NCI-H128 (cell line): ENCODE measurements at regions not wholly inside any gene's neighbourhood (a gene's known extent, or its start where the extent isn't known, plus 50 kb on each side); places are given as distances from the start of the nearest gene placed in this dataset.

Source experiments
- DNase-seq: peaks from one replicate; lab custom pipeline; 2025; ENCODE audit not compliant: unreplicated experiment; lab: John Stamatoyannopoulos, UW

DNA sequence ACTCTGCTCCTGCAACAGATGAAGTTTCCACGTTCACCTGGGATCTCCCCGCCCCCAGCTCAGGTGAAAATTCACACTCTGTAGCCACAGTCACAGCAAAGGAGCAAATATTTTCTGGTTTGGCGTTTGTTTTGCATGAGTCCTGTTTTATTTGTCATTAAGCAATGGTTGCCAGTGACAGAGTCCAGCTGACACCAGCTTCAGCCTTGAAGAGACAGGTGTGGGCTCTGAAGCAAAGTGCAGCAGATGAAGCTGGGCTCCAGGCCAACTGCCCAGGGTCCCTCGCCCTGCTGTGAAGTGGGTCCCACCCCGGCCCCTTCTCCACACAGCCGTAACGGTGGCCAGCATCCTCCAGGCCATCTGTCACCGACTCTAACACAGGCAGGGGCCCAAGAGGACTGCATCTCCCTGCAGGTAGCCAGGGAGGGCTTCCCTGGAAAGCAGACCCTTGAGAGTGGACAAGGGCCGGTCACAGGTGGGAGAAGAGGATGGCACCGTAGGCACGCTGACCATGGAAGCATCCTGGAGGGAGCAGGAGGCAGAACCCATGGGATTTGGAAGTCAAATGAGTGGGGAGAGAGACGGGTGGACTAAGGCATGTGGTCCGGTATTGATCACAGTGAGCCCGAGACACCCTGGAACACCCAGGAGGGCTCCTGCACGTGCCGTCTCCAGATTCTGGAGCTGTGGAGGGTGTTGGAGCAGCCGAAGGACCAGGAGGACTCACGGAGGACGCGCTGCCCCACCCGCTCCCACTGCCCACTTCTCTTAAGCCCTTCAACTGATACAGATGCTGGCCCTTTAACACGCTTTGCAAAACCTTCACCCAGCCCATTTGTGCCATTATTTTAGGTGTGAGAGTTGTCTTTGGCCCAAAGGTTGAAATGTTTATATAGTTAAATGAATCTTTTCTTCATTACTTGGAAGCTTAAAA lies 294.5 kb downstream of the BRD1 start:
- no peak for DNase-seq

DNA sequence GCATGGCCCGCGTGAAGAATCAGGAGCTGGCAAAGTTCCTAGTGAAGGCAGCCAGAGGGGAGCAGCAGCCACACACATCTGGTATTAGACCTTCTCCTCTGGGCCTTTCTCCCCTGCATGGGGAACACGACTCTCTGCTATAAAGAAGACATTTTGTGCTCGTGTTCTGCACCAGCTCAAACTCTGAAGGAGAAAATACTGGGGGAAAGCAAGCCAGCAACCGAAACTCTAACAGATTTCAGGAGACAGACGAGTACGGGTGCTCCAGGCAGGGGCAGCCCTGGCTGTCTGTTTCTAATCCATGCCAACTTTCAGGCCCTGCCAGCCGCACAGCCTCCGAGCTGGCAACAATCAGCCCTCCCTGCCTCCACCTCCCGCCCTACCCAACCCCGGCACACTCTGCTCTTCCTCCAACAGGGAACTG lies 296.3 kb downstream of the BRD1 start:
- DNase-seq: no peak

DNA sequence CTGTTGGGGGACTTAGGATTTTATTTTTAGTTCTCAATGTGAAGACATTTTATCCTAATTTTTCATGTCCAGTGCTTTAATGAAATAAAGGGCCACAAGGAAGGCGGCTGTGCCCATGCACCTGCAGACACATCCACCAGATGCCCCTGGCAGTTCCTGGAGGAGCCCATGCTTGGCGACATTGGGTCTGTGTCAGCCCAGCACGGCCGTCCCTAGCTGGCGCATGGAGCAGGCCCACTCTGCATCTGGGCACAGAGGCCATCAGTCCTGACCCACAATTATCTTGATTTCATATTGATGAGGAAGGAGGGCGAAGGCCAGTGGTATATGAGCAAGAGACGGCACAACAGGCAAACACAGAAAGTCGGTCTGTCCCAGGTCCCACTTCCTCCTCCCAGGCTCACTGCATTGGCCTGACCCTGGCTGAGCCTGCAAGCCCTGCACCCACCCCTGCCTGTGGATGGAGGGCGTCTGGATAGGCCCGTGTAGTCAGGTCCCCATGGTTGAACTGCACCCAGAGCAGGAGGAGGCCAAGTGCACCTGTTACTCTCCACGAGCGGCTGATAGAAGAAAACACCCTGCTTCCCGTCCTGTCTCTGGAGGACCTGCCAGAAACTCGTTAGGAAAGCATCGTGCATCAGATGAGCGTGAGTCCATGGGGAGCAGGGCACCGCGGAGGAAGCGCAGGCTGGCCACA lies 296.9 kb downstream of the BRD1 start:
- DNase-seq: no peak

DNA sequence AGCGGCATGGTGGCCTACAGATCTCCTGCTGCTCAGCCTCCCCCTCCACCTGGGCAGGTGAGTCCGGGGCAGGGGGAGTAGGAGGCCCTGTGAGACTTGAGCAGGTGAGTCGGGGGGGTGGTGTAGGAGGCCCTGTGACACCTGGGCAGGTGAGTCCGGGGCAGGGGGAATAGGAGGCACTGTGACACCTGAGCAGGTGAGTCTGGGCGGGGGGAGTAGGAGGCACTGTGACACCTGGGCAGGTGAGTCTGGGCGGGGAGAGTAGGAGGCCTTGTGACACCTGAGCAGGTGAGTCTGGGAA lies 299.3 kb downstream of the BRD1 start:
- DNase-seq: no peak

DNA sequence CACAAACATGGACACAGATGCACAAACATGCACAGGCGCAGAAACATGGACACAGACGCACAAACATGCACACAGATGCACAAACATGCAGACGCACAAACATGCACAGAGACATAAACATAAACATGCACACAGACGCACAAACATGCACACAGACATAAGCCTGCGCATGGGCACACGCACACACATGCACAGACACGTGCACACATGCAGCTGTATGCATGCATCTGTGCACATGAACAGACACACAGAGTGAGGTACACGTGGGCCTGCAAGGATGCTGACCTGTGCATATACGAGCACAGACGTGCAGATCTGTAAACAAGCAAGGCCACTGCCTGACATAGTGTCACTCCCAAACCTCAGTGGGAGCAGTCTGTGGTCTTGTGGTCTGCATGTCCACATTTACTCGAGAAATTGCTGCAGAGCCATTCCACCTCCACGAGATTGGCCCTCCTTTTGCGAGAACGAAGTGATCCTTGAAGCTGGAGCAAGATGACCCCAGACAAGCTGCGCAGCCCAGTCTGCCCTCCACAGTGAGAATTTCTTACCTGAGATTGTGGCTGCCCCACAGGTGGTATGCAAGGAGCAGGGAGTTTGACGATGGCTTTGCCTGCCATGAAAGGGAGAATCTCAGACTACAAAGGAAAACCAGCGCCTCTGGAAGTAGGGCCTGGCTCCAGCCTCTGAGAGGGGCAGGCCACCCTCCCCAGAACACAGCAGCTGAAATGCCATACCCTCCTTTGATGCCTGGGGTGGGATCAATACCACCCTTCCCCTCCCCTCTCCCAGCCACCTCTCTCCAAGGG lies 299.9 kb downstream of the BRD1 start:
- DNase-seq: no peak

DNA sequence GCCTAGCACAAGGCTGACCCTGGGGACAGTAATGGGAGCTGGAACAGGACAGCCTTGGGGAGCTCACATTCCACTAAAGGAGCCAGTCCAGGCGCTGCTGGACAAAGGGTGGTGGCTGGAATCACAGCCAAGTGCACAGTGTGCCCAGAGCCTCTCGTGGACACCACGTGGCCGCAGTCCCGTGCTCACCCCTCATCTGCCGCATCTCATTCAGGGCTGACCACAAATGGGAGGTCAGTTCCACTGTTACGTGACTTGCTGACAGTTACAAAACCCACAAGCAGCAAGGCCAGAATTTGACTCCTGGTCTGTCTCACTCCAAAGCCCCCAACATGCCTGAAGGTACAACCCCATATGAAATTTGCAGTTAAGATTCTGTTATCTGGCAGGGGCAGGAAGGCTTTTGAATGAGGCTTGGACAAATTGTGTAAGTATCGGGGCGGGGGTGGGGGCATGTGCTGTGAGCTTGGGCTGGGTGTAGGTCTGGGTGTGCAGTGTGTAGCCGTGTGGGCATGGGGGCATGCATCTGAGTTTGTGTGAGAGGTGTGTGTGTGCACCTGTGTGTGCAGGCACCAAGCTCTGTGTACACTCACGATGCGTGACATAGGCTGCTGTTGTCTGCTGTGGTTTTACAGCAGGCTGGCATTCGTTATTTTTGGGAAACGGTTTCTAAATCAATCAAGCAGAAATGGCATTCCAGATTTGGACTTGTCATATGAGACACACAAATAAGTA lies 301.7 kb downstream of the BRD1 start:
- no peak for DNase-seq

DNA sequence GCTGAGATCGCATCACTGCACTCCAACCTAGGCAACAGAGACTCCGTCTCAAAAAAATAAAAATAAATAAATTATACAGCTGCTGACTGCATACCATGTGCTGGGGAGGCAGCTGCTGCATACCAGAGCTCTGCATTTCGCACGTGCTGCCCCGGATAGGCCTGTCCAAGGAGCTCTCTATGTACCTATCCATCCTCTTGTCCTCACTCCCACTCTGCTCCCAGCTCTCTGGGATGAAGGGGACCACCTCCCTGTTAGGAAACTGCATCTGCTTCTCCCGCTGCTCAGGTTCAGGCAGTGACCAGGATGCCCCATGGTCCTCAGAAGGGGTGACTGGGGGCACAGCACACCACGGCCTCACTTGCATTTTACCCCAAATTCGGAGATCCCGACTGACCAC lies 302.3 kb downstream of the BRD1 start:
- no peak for DNase-seq

DNA sequence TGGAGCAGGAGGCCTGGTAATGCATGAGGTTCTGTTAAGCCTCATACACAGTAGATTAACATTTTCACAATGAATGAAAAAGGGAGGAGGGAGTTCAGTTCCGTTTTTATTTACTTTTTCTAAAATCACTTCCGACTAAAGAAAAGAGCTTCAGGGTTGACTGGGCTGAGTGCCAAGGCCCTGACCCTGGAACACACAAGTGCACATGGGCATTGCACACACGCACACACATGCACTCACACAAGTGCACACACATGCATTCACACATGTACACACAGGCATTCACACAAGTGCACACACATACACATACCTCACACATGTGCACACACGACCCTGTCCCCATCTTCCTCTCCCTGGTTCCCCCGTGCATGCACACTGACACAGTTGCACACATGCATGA lies 303.3 kb downstream of the BRD1 start:
- no peak for DNase-seq

DNA sequence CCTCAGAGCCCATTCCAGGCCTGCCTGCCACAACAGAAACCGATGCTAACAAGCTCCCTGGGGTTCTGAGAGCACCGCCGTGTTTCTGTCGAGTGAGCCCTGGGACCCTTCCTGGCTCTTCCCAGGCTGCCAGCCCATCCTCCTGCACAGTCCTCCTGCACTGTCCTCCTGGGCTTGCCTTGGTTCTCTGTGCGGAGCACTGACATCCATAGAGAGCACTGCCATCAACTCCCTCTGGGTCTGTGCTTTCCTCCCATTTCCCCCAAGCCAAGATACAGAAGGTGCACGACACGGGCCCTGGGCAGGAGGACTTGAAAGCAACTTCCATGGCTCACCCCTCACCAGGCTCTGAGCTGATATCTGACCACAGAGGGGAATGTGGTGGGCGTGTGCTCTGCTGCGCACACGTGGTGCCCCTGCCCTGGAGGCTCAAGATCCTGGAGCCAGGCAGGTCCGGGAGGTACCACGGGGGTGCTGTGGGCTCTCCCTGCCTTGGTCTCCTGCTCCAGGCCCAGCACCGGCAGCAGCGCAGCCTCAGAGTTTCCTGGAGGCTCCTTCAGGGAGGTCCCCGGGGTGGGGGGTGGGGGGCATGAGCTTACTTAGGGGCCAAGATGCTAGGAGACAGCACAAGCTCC lies 304.2 kb downstream of the BRD1 start:
- no peak for DNase-seq

DNA sequence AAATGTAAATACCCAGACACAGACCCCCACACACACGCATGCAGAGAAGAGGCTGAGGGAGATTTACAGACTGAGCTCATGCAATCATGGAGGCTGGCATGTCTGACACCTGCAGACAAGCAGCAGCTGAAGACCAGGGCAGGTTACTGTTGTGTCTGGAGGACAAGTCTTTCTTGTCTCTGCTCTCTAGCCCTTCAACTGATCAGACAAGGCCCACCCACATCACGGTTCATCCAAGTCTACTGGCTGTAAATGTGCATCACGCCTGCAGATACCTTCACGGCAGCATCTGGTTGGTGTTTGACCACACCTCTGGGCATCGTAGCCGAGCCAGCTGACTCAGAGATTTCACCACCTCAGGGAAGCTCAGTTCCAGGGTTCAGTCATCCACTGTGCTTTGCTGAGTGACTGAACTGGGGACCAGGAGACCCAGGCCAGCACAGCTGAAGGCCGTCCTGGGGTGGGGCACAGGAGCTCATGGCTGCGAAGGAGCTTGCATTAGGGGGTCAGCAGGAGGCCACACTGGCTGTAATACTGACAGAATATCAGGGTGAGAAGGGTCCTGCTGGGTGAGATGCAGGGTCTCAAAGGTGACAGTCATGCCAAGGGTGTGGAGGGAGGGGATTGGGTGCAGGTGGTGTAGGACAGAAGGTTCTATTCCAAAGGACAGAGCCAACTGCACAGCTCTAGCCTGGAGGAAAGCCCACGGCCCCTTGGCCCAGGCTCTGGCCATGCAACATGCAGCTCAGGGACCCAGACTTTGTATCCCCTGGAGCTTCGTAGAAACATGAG lies 304.9 kb downstream of the BRD1 start:
- no peak for DNase-seq

DNA sequence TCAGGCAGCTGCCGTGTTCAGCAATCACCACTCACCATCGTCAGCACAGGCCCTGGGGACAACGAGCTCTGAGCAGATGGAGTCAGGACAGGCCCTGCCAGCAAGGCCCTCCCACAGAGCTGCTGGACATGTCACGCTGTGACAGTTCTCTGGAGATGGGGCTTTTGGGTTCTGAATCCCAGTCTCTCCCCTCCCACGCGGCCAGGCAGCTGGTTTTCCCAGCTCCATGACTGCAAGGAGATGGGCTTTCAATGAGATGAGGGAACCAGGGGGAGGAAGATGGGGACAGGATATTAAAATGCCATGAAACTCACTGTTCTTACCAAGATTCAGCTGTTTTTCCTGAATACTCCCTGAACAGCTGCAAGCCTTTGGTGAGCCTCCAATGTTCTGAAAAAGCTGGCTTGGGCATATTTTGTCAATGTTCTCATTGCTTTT lies 305.9 kb downstream of the BRD1 start:
- no peak for DNase-seq

DNA sequence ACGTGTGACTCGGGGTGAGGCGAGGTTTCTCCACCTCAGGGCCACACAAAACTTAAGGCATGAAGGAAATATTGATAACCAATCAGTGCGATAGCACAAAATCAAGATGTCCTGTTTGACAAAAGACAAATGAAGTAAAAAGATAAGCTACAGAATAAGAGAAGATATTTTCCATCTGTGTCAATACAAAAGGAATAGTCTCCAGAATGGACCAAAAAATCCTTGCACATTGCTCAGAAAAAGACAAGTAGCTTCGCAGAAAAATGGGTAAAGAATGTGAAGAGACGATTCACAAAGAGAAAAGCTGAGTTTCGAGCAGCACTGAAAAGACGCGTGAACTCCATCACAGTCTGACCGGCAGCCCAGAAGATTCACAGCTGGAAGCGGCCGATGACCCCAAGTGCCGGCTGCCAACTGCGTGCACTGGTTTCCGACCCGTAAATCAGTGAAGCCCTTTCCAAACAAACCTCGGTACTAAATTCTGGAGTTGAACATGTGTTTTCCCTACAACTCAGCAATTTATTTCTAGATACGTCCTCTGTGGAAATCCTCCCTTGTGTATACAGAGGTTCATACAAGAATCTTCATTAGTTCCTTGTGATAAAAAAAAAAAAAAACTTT lies 308.4 kb downstream of the BRD1 start:
- no peak for DNase-seq

DNA sequence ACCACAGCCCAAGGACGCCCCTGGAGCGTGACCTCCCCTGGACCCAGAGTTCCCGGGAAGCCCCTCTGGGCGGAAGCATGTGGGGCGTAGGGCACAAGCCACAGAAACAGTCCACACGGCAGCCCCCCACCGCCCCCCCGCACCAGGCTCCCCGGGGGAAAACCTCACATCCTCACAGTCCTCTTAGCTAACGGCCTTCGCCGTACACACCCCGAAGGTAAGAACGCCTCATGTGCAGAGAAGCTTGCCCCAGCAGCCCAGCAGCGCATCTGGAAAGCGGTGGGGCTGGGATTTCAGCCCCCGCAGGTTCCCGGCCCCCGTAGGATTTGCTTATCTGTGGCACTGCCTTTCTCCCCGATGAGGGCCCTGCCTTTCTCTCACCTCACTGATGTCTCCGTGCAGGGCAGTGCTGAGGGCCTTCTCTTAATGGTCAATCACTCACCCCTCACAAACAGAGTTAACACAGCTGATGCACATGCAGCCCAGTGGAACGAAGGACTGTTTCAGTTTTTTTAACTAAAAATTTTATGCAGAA lies 309.2 kb downstream of the BRD1 start:
- no peak for DNase-seq

DNA sequence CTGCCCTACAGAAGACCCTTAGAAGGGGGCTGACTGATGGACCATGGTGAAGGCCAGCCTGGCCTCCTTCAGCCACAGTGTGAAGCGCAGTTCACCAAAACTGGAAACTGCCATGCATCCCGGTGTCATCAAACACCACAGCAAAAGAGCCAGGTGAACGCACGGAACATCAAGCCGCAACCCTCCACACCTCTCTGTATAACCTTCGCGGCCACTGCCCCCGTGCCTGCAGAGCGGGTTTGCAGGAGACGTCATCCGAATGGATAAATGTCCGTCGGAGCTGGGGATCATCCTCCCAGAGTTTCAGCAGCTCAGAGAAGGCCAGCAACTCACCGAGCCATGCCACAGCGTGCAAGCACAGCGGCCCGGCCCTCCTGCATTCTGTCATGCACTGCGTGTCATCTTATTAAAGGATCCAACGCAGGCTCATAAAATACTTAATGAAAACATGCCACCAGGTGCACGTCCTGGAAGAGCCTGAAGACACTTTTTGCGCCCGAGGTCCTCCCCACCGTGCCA lies 309.9 kb downstream of the BRD1 start:
- DNase-seq: no peak

DNA sequence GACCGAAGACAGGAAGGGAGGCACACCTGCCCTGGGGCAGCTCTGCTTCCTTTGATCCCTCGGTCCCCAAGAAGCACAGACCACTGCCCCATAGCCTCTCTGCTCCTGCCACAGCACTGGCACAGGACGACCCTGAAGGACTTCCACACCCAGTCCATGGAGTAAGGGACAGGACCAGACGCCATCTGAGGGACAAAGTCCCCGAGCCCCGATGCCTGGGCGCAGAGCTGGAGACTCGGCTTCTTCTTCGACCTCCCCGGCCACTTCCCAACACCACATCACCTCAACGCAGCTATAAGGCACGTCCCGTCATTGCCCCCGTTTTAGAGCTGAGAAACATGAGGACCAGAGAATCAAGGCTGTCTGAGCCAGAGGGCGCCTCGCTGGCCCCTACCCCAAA lies 310.5 kb downstream of the BRD1 start:
- no peak for DNase-seq

DNA sequence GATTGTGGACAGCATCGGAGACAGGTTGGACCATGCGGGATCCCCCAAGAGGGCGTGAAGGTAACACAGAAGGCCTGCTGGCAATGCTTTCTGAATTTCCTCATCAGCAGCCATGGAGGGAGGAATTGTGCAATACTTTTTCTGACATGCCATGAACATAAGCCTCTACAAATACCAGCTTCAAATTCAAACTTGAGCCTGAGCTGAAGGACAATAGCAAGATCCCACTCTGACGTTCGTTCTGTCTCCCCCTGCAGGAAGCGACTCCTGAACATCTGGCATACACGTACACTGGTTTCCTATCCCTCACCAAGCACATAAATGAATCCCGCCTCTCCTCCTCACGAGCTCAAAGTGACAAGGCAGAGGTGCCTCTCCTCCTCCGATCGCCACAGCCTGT lies 312.2 kb downstream of the BRD1 start:
- no peak for DNase-seq

DNA sequence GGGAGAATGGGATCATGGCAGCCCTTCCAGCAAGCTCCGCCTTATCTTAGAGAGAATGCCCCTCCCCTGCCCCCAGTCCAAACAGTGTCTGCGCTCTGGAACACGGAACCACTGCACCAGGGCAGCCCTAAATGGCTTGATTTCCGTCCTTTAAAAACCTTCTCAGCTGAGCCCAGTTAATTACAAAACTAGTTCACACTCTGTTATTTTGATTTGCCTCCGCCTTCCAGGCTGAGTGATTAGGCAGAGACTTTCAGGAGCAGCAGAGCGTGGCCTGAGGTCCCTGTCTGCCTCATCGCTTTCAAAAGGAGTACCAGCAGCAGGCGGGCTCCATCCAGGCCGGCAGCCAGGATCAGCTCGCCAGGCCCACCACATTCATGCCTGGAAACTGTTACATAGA lies 313.0 kb downstream of the BRD1 start:
- no peak for DNase-seq

DNA sequence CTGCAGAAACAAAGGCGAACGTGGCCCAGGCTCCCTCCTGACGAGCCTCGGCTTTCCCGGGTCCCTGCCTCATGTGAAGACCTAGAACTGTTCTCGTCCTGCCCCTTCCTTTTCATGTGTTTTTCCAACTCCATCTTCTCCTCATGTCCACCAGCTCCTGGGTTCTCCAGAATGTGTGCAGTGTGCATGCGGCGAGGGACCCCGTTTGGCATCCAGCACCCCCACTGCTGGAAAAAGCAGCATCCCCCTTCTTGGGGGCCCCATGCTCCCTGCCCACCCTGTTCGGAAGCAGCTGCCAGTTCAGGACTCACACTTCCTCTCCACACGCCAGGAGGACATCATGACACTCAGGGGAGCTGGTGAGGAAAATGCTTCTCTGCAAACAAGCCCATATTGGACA lies 313.5 kb downstream of the BRD1 start:
- DNase-seq: no peak

DNA sequence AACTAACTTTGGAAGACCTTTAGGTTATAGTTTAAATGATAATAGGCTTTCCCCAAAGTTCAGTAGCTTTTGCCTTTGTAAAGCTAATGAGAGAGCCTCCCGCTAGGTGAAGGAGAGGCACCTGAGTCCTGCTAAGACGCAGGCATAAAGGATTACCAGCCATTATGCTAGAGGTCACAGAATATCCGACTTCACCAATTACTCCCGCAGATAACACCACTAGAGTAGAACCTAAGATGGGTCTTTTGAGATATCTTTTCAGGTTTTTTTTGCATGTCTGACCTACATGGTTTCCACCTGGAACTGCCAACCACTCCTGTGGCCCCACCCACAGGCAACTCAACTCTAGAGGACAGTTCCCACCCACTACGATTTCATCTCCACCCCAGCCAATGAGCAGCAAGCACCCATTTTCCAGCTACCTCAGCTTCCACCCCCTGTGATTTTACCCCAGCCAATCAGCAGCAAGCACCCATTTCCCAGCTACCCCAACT lies 314.3 kb downstream of the BRD1 start:
- DNase-seq: no peak
